ENCODE measurements at regions not wholly inside any gene's neighbourhood (a gene's known extent, or its start where the extent isn't known, plus 50 kb on each side); places are given as distances from the start of the nearest gene placed in this dataset.

DNA sequence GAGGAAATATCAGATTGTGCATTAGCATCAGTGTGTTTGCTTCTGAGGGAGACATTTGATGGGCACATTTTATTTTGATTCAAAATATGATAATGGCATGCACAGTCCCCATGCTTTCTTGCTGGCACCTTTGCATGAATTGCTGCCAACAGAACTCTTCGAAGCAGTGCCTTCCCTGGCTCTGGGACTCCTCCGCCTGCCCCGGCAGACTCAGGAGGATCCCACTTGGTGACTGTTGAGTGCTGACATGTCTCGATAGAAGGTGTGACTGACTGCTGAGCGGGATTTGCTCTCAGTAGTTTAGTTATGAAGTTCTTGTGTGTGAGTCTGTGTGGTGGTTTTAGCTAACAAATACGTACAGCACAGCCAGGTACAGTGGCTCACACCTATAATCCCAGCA lies 239.7 kb downstream of the FGF9 start (continued):
- TF ChIP-seq, protein P1, sequence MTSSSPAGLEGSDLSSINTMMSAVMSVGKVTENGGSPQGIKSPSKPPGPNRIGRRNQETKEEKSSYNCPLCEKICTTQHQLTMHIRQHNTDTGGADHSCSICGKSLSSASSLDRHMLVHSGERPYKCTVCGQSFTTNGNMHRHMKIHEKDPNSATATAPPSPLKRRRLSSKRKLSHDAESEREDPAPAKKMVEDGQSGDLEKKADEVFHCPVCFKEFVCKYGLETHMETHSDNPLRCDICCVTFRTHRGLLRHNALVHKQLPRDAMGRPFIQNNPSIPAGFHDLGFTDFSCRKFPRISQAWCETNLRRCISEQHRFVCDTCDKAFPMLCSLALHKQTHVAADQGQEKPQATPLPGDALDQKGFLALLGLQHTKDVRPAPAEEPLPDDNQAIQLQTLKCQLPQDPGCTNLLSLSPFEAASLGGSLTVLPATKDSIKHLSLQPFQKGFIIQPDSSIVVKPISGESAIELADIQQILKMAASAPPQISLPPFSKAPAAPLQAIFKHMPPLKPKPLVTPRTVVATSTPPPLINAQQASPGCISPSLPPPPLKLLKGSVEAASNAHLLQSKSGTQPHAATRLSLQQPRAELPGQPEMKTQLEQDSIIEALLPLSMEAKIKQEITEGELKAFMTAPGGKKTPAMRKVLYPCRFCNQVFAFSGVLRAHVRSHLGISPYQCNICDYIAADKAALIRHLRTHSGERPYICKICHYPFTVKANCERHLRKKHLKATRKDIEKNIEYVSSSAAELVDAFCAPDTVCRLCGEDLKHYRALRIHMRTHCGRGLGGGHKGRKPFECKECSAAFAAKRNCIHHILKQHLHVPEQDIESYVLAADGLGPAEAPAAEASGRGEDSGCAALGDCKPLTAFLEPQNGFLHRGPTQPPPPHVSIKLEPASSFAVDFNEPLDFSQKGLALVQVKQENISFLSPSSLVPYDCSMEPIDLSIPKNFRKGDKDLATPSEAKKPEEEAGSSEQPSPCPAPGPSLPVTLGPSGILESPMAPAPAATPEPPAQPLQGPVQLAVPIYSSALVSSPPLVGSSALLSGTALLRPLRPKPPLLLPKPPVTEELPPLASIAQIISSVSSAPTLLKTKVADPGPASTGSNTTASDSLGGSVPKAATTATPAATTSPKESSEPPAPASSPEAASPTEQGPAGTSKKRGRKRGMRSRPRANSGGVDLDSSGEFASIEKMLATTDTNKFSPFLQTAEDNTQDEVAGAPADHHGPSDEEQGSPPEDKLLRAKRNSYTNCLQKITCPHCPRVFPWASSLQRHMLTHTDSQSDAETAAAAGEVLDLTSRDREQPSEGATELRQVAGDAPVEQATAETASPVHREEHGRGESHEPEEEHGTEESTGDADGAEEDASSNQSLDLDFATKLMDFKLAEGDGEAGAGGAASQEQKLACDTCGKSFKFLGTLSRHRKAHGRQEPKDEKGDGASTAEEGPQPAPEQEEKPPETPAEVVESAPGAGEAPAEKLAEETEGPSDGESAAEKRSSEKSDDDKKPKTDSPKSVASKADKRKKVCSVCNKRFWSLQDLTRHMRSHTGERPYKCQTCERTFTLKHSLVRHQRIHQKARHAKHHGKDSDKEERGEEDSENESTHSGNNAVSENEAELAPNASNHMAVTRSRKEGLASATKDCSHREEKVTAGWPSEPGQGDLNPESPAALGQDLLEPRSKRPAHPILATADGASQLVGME (CRISPR knock-in tag; IDR thresholded peaks at IDR 0.05): no peak
- TF ChIP-seq MCM3 (IDR thresholded peaks at IDR 0.05) (no peak), ZNF175 (CRISPR knock-in tag; IDR thresholded peaks at IDR 0.05; ENCODE audit: low read depth) (no peak)

DNA sequence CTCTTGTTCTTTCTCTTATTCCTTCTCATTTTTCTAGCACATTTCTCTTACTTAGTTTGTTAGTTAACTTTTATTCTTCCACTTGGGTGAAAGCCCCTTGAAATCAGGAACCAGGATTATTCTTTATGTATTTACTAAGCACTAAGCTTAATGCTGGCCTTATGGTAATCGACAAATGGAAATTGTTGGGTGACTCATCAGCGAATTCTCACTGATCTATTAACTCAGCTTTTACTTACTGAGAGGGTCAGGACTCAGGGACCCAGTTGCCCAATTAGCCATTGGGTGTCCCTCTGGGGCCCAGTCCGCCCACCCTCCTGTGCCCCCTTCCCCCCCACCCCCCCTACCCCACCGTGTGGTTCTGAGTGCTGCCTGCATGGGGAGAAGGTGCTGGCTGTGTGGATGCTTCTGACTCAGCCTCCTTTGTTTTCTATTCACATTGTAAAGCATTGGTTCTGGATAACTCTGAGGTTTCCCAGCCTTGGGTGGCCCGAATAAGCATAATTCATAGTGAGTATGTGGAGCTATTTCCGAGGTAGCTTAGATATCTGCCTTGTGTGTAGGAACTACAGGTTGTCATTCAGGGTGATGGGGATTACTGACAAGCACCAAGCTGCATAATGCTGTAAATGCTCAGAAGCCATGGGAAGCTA lies 240.9 kb downstream of the FGF9 start:
- no peak overlapping the region for H3K4me3 ChIP-seq
- no peaks in the 10 kb centered on the region for H3K9me1 ChIP-seq (ENCODE audit: control insufficient read depth, insufficient read depth, low read length)
- 0% methylated on average over 3 of the region's 6 CpGs for WGBS (ENCODE audit: insufficient coverage, low coverage, missing lambda C conversion rate)
- POLR2A ChIA-PET: no interaction called here
- ATAC-seq: no peak
- peaks cover 0 to 5% of the 10 kb centered on the region in 2 experiments; a peak in 1 of 5 replicates for H3K27me3 ChIP-seq (ENCODE audit: control insufficient read depth in 2 of 2, insufficient read depth in 2 of 2, low read length in 2 of 2)
- H3K4me1 ChIP-seq (replicated peaks in 1 of 2; ENCODE audit: control insufficient read depth in 2 of 2, insufficient read depth in 2 of 2, low read length in 2 of 2): no peaks in the 10 kb centered on the region
- no peak for FAIRE-seq
- TF ChIP-seq ZNF583 (CRISPR knock-in tag; IDR thresholded peaks at IDR 0.05): no peak
- no peak for TF ChIP-seq HLTF (IDR thresholded peaks at IDR 0.05)
- no peak for TF ChIP-seq ZNF436 (CRISPR knock-in tag; IDR thresholded peaks at IDR 0.05)
- TF ChIP-seq IRF2 (CRISPR knock-in tag; IDR thresholded peaks at IDR 0.05): no peak
- TF ChIP-seq SMAD2 (IDR thresholded peaks at IDR 0.05; ENCODE audit: low read depth, low read length): no peak
- TF ChIP-seq NR4A1 (CRISPR knock-in tag; IDR thresholded peaks at IDR 0.05): no peak
- TF ChIP-seq NR4A1 (tag; IDR thresholded peaks at IDR 0.05): no peak
- TF ChIP-seq, protein P2, sequence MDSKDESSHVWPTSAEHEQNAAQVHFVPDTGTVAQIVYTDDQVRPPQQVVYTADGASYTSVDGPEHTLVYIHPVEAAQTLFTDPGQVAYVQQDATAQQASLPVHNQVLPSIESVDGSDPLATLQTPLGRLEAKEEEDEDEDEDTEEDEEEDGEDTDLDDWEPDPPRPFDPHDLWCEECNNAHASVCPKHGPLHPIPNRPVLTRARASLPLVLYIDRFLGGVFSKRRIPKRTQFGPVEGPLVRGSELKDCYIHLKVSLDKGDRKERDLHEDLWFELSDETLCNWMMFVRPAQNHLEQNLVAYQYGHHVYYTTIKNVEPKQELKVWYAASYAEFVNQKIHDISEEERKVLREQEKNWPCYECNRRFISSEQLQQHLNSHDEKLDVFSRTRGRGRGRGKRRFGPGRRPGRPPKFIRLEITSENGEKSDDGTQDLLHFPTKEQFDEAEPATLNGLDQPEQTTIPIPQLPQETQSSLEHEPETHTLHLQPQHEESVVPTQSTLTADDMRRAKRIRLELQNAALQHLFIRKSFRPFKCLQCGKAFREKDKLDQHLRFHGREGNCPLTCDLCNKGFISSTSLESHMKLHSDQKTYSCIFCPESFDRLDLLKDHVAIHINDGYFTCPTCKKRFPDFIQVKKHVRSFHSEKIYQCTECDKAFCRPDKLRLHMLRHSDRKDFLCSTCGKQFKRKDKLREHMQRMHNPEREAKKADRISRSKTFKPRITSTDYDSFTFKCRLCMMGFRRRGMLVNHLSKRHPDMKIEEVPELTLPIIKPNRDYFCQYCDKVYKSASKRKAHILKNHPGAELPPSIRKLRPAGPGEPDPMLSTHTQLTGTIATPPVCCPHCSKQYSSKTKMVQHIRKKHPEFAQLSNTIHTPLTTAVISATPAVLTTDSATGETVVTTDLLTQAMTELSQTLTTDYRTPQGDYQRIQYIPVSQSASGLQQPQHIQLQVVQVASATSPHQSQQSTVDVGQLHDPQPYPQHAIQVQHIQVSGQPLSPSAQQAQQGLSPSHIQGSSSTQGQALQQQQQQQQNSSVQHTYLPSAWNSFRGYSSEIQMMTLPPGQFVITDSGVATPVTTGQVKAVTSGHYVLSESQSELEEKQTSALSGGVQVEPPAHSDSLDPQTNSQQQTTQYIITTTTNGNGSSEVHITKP (IDR thresholded peaks at IDR 0.05; ENCODE audit: partially characterized antibody): no peak
- TF ChIP-seq, protein P3, sequence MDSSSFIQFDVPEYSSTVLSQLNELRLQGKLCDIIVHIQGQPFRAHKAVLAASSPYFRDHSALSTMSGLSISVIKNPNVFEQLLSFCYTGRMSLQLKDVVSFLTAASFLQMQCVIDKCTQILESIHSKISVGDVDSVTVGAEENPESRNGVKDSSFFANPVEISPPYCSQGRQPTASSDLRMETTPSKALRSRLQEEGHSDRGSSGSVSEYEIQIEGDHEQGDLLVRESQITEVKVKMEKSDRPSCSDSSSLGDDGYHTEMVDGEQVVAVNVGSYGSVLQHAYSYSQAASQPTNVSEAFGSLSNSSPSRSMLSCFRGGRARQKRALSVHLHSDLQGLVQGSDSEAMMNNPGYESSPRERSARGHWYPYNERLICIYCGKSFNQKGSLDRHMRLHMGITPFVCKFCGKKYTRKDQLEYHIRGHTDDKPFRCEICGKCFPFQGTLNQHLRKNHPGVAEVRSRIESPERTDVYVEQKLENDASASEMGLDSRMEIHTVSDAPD (CRISPR knock-in tag; IDR thresholded peaks at IDR 0.05): no peak
- BruUV-seq (replicated peaks): no TSS peak
- H3K27ac ChIP-seq (ENCODE audit: extremely low read depth, low read depth, low read length): no peak overlapping the region
- DNase-seq (ENCODE audit: extremely low read depth in 1 of 4, low spot score in 3 of 4): no peak
- no peaks in the 10 kb centered on the region for H3K79me2 ChIP-seq (ENCODE audit: control insufficient read depth, insufficient read depth, low read length)
- no peaks in the 10 kb centered on the region for H3K9me3 ChIP-seq (replicated peaks; ENCODE audit: control insufficient read depth, insufficient read depth, low read depth, low read length)
- intact Hi-C loops (cut with micrococcal nuclease): no loop called here
- no peak overlapping the region for H2AFZ ChIP-seq (ENCODE audit: low read depth, low read length)
- no peak overlapping the region for H3K4me2 ChIP-seq (ENCODE audit: insufficient read depth, low read length)
- in situ Hi-C loops (cut with MboI): no loop called here
- no peak overlapping the region for H3K9ac ChIP-seq (ENCODE audit: insufficient read depth in 1 of 2, low read depth in 2 of 2, low read length in 2 of 2)
- no peaks in the 10 kb centered on the region for H4K20me1 ChIP-seq (replicated peaks; ENCODE audit: control insufficient read depth, insufficient read depth, low read length)
- H3K36me3 ChIP-seq (ENCODE audit: control insufficient read depth, insufficient read depth, low read length): no peaks in the 10 kb centered on the region
- CTCF ChIA-PET (ENCODE audit: low intra/inter-chr PET ratio): no interaction called here
